IgD-negative memory B cell (primary cell): ENCODE measurements at regions not wholly inside any gene's neighbourhood (a gene's known extent, or its start where the extent isn't known, plus 50 kb on each side); places are given as distances from the start of the nearest gene placed in this dataset.

Source experiments
- H3K27ac Mint-ChIP-seq, 3 donors: one replicate each; pipeline ENCODE4 v1.8.0; 2020 to 2022; ENCODE audit warnings: mild to moderate bottlenecking in 3 of 3, mixed read lengths in 3 of 3, moderate library complexity in 1 of 3
- H3K27me3 Mint-ChIP-seq: one replicate; pipeline ENCODE4 v1.8.0; 2021; ENCODE audit warnings: mixed read lengths
- H3K36me3 Mint-ChIP-seq: one replicate; pipeline ENCODE4 v1.8.0; 2020; ENCODE audit warnings: mild to moderate bottlenecking, mixed read lengths
- H3K4me1 Mint-ChIP-seq, 3 donors: one replicate each; pipeline ENCODE4 v1.8.0; 2020 to 2022; ENCODE audit warnings: mixed read lengths in 3 of 3, mild to moderate bottlenecking in 1 of 3
- H3K4me3 Mint-ChIP-seq, 4 donors: one replicate each; pipeline ENCODE4 v1.8.0; 2020 to 2022; ENCODE audit warnings: mild to moderate bottlenecking in 4 of 4, mixed read lengths in 4 of 4, moderate library complexity in 3 of 4
- H3K9me3 Mint-ChIP-seq, 3 donors: one replicate each; pipeline ENCODE4 v1.8.0; 2020 to 2021; ENCODE audit warnings: mixed read lengths in 3 of 3, mild to moderate bottlenecking in 1 of 3

DNA sequence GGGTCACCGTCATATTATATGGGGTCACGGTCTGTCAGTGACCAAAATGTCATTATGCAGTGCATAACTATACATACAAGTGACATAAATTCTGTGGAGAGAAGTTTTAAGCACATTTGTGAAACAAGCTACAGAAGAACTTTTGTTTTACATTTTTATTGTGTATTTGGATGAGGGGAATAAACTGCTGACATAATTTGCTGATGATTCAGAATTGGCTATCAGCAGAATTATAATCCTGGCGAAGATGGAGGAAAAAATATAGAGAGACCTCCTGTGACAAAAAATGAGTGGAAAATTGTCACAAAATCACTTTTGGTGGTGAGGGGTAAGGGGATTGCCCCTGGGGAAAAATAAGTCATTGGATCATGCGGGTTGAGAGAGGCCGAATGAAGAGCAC is 116.3 kb upstream of the ANKRD55 start:
- H3K27me3 Mint-ChIP-seq = no peaks in the 10 kb centered on the region
- H3K36me3 Mint-ChIP-seq = no peaks in the 10 kb centered on the region
- H3K4me3 Mint-ChIP-seq = no peak overlapping the region
- peaks cover 20 to 40% (median 21%) of the 10 kb centered on the region in 3 donors for H3K4me1 Mint-ChIP-seq
- no peak overlapping the region for H3K27ac Mint-ChIP-seq
- H3K9me3 Mint-ChIP-seq = peaks cover 0 to 4% (median 4%) of the 10 kb centered on the region in 3 donors

DNA sequence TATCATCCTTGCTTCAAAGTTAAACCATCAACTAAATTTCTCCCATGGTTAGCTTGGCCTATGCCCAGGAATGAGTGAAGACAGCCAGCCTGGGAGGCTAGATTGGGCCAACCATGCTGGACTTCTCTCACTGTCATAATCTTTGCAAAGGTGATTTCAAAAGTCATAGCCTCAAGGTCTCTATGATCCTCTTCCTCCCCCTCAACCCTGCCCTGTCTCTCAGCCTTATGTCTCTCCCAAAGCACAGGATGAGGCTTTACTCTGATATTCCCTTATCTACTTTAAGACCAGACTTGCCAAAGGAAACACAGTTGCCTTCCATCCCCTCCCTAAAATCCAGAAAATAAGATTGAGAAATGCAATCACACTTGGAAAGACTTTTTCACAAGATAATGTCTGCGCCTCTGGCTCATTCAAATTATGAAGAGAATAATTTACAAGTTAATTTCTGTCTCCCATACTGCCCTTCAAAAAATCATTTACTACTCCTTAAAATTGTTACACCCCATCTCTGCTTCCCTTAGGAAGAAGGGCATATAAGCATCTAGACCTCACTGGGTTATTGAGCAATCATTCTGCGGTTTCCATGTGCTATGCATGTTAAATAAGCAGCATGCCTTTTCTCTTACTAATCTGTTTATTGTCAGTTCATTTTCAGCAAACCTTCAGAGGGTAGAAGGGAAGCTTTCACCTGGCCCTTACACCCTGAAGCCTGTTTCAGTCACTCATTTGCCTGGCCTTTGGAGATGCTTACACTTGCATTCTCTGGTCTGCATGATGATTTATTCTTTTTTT is 113.8 kb upstream of the ANKRD55 start:
- H3K36me3 Mint-ChIP-seq = no peaks in the 10 kb centered on the region
- H3K27ac Mint-ChIP-seq = peak overlapping the region in 1 of 3 donors; percentile 11
- H3K9me3 Mint-ChIP-seq = peaks cover 0 to 4% (median 4%) of the 10 kb centered on the region in 3 donors
- peak overlapping the region in 1 of 4 donors; percentile 75 for H3K4me3 Mint-ChIP-seq
- peaks cover 23 to 51% (median 35%) of the 10 kb centered on the region in 3 donors for H3K4me1 Mint-ChIP-seq
- peaks cover 1% of the 10 kb centered on the region for H3K27me3 Mint-ChIP-seq

DNA sequence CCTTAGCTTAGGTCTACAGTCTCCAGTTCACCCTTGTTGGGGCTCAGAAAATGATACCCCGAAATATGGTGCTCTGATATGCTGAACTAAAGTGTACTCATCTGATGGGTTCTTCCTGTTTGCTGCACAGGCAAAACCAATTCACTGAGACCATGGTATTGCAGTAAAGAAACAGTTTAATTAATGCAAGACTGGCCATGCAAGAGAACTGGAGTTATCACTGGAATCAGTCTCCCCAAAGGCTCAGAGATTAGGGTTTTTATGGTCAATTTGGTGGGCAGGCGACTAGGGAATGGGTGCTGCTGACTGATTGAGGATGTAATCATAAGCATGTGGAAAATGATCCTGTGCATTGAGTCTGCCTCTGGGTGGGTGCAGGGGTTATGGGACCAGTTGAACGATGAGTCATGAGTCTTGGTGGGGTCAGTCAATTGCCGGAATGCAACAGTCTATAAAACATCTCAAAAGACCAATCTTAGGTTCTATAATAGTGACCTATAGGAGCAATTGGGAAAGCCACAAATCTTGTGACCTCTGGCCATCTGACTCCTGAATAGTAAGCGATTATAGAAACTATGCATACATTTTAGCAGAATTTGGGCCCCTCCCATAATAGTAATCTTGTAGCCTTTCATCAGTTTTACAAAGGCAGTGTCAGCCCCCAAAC is 113.0 kb upstream of the ANKRD55 start:
- H3K4me1 Mint-ChIP-seq = peaks cover 23 to 54% (median 38%) of the 10 kb centered on the region in 3 donors
- H3K9me3 Mint-ChIP-seq = peaks cover 0 to 4% (median 4%) of the 10 kb centered on the region in 3 donors
- H3K27ac Mint-ChIP-seq = peak overlapping the region in 1 of 3 donors; percentile 11
- peaks cover 1% of the 10 kb centered on the region for H3K27me3 Mint-ChIP-seq
- H3K36me3 Mint-ChIP-seq = no peaks in the 10 kb centered on the region
- H3K4me3 Mint-ChIP-seq = peak overlapping the region in 1 of 4 donors; percentile 4

DNA sequence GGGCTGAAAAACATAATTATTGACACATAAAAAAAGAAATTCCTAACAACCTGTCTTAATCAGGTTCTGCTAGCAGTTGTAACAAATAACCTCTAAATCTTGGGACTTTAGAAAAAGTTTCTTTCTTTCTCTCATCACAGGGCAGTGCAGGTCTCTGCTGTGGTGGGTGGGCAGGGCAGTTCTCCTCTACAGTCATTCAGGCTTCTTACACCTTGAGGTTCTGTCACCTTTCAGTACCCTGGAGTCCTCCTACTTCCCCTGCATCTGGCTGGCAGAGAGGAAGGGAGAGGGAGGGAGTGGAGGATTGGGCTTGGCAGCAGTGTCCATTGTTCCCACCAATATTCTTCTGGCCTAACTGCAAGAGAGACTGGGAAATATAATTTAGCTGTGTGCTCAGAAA is 112.2 kb upstream of the ANKRD55 start:
- Mint-ChIP-seq H3K4me3 (peak overlapping the region in 2 of 4 donors; percentile 53 to 82), H3K36me3 (no peaks in the 10 kb centered on the region), H3K4me1 (peaks cover 20 to 54% (median 38%) of the 10 kb centered on the region in 3 donors), H3K27me3 (peaks cover 1% of the 10 kb centered on the region), H3K27ac (peak overlapping the region in 1 of 3 donors; percentile 61), H3K9me3 (peaks cover 0 to 4% (median 4%) of the 10 kb centered on the region in 3 donors)

DNA sequence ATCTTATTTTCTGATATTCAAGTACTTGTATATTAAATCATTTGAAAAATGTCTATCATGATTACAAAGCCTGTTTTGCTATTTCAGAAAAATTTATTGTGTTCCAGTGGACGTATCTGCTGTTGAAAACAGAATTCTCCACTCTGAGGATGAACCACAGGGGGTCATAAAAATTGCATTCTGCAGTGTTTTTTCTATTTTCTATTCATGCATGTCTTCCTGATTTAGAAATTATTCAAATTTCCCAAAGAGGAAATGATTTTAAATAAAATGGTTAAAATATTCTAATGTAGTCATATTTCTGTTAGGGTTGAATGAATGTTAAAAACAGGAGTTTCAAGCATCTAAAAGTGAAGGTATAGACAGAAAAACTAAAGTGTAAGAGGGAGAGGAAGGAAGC is 111.5 kb upstream of the ANKRD55 start:
- peaks cover 1% of the 10 kb centered on the region for H3K27me3 Mint-ChIP-seq
- H3K9me3 Mint-ChIP-seq = peaks cover 0 to 9% (median 7%) of the 10 kb centered on the region in 3 donors
- H3K27ac Mint-ChIP-seq = peak overlapping the region in 1 of 3 donors; percentile 61
- peak overlapping the region in 3 of 4 donors; percentile 53 to 82 (median 54) for H3K4me3 Mint-ChIP-seq
- H3K4me1 Mint-ChIP-seq = peaks cover 20 to 56% (median 40%) of the 10 kb centered on the region in 3 donors
- no peaks in the 10 kb centered on the region for H3K36me3 Mint-ChIP-seq

- peaks cover 18 to 55% (median 40%) of the 10 kb centered on the region in 3 donors for H3K4me1 Mint-ChIP-seq
- no peaks in the 10 kb centered on the region for H3K36me3 Mint-ChIP-seq
- peak overlapping the region in 1 of 3 donors; percentile 61 for H3K27ac Mint-ChIP-seq
- H3K4me3 Mint-ChIP-seq = peak overlapping the region in 3 of 4 donors; percentile 53 to 82 (median 54)
- peaks cover 1% of the 10 kb centered on the region for H3K27me3 Mint-ChIP-seq
- H3K9me3 Mint-ChIP-seq = peaks cover 4 to 14% (median 10%) of the 10 kb centered on the region in 3 donors
These were observed 110.9 kb upstream of the ANKRD55 start for GRCh38 chr5:56343988-56344387.

DNA sequence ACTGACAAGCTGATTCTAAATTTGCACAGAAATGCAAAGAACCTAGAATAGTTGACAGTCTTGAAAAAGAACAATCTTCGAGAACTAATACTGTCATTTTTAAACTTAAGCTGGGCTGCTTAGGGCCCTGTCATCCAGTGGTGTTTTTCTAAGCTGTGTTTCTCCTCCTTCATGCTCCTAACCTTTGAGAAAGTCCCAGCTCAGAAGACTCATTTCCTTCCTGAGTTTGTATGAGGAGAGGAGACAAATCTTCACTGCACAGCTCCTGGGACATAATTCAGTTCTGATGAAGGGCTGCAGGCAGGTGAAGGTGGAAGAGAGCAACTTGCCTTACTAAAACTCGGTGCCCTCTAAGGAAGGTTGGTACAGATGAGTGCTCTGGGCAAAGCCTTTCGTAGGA is 109.5 kb upstream of the ANKRD55 start:
- Mint-ChIP-seq H3K36me3 (no peaks in the 10 kb centered on the region), H3K4me3 (peak overlapping the region in 1 of 4 donors; percentile 10), H3K9me3 (peaks cover 4 to 14% (median 10%) of the 10 kb centered on the region in 3 donors), H3K27ac (peak overlapping the region in 1 of 3 donors; percentile 3), H3K27me3 (peaks cover 1% of the 10 kb centered on the region), H3K4me1 (peaks cover 19 to 59% (median 40%) of the 10 kb centered on the region in 3 donors)

DNA sequence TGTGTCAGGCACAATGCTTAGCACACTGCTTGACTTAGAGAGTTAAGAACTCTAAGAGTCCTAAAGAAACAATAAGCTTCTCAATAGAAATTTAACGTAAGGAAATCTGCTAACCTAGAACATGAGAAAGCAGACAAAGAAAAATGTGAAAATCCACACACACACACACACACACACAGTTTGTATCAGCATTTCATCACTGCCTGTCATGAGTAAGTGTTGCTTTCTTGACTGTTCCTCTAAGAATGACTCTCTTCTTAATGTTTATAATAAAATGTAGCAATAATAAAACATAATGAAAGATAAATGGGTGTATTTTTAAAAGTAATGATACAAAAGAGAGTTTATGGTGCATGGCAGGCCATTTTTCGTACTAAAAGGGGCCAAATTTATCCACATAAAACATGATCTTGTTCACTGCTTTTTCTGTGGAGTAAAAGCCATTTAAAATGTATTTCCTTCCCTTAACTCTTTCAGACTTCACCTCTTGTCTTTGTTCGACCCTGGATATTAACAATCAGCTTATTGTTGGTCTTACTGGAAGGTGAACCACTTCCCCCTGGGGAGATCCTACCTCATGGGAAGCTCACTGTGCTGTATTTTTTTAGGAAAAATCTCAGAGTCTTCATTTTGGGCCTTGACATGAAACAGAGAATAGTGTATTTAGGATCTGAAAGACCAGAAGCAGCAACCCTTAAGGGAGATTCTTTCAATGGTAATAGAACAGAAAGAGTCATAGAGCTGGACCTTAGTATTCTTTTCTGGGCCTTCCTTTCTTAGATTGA is 107.3 kb upstream of the ANKRD55 start:
- Mint-ChIP-seq H3K4me3 (no peak overlapping the region), H3K9me3 (peaks cover 7 to 14% (median 9%) of the 10 kb centered on the region in 3 donors), H3K27me3 (peaks cover 1% of the 10 kb centered on the region), H3K4me1 (peaks cover 19 to 51% (median 35%) of the 10 kb centered on the region in 3 donors), H3K36me3 (peaks cover 3% of the 10 kb centered on the region), H3K27ac (no peak overlapping the region)

DNA sequence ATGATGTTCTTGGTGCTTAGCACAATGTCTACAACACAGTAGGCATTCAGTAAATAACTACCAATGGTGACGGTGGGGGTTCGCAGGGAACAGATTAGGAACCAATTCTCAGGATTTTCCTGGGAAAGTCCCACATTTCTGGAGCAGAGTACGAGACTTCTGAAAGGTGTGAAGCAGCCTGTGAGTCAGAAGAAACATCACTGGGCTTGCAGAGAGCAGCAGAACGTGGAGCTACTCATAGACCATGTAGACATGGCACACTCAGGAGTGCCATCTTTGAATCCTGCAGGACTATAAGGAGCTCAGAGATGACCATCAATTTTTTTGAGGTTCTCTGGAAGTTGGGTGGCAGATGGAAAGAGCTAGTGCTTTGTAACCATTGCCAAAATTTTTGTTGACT is 106.6 kb upstream of the ANKRD55 start:
- peaks cover 4% of the 10 kb centered on the region for H3K36me3 Mint-ChIP-seq
- H3K27ac Mint-ChIP-seq = peak overlapping the region in 1 of 3 donors; percentile 63
- peaks cover 9 to 18% (median 12%) of the 10 kb centered on the region in 3 donors for H3K9me3 Mint-ChIP-seq
- peaks cover 13 to 44% (median 28%) of the 10 kb centered on the region in 3 donors for H3K4me1 Mint-ChIP-seq
- peaks cover 1% of the 10 kb centered on the region for H3K27me3 Mint-ChIP-seq
- no peak overlapping the region for H3K4me3 Mint-ChIP-seq

- H3K4me3 Mint-ChIP-seq = peak overlapping the region in 2 of 4 donors; percentile 10 to 35
- peaks cover 7% of the 10 kb centered on the region for H3K36me3 Mint-ChIP-seq
- peaks cover 3 to 26% (median 15%) of the 10 kb centered on the region in 3 donors for H3K4me1 Mint-ChIP-seq
- no peaks in the 10 kb centered on the region for H3K27me3 Mint-ChIP-seq
- no peak overlapping the region for H3K27ac Mint-ChIP-seq
- peaks cover 9 to 18% (median 18%) of the 10 kb centered on the region in 3 donors for H3K9me3 Mint-ChIP-seq
These were observed 104.7 kb upstream of the ANKRD55 start for GRCh38 chr5:56337715-56338319.

GRCh38 chr5:56335212-56335611 is 102.1 kb upstream of the ANKRD55 start:
- Mint-ChIP-seq H3K4me1 (peaks cover 11 to 23% (median 15%) of the 10 kb centered on the region in 3 donors), H3K27me3 (no peaks in the 10 kb centered on the region), H3K4me3 (no peak overlapping the region), H3K27ac (no peak overlapping the region), H3K36me3 (peaks cover 7% of the 10 kb centered on the region), H3K9me3 (peaks cover 9 to 18% (median 18%) of the 10 kb centered on the region in 3 donors)

- H3K9me3 Mint-ChIP-seq = peaks cover 3 to 13% (median 8%) of the 10 kb centered on the region in 3 donors
- H3K27ac Mint-ChIP-seq = peak overlapping the region in 2 of 3 donors; percentile 67 to 87
- peaks cover 35 to 48% (median 47%) of the 10 kb centered on the region in 3 donors for H3K4me1 Mint-ChIP-seq
- peak overlapping the region in 1 of 4 donors; percentile 20 for H3K4me3 Mint-ChIP-seq
- no peaks in the 10 kb centered on the region for H3K27me3 Mint-ChIP-seq
- H3K36me3 Mint-ChIP-seq = peaks cover 7% of the 10 kb centered on the region
These were observed 97.7 kb upstream of the ANKRD55 start for GRCh38 chr5:56330806-56331205.

- Mint-ChIP-seq H3K4me3 (peak overlapping the region in 3 of 4 donors; percentile 1 to 85 (median 24)), H3K27me3 (no peaks in the 10 kb centered on the region), H3K4me1 (peaks cover 34 to 52% (median 47%) of the 10 kb centered on the region in 3 donors), H3K9me3 (peaks cover 0 to 8% (median 2%) of the 10 kb centered on the region in 3 donors), H3K36me3 (peaks cover 5% of the 10 kb centered on the region), H3K27ac (peak overlapping the region; percentile 85 to 95 (median 87))
These were observed 97.0 kb upstream of the ANKRD55 start for GRCh38 chr5:56330167-56330566.

DNA sequence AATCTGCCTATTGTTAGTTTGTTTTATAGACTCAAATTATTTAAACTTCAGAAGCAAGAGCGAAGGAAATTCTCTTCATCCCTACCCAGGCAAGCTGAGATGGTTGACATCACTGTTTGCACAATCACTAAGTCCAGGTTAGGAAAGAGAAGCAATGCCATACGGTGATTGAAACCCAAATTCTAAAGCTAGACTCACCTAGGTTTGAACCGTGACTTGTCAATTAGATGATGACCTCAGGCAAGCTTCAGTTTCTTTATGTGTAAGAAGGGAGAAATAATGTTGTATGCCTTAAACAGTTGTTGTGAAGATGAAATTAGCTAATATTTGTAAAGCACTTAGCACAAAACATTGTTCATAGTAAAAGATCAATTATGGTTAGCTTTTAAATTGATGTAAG is 96.5 kb upstream of the ANKRD55 start:
- Mint-ChIP-seq H3K4me1 (peaks cover 34 to 55% (median 47%) of the 10 kb centered on the region in 3 donors), H3K27ac (peak overlapping the region; percentile 87 to 95 (median 93)), H3K36me3 (peaks cover 5% of the 10 kb centered on the region), H3K9me3 (peaks cover 0 to 6% (median 0%) of the 10 kb centered on the region in 3 donors), H3K4me3 (peak overlapping the region; percentile 24 to 85 (median 48)), H3K27me3 (no peaks in the 10 kb centered on the region)
